GM19438 (cell line): ENCODE measurements at regions not wholly inside any gene's neighbourhood (a gene's known extent, or its start where the extent isn't known, plus 50 kb on each side); places are given as distances from the start of the nearest gene placed in this dataset.
"Not testable (repeated sequence)": the region's sequence is repeated elsewhere in the genome, so short reads cannot be mapped to it uniquely, and the experiment has no call there.

Source experiments
- ATAC-seq: cut with Tn5 transposase; IDR thresholded peaks from one replicate; pipeline ENCODE4 v1.9.1; 2021; ENCODE audit warnings: low read depth; ENCODE audit not compliant: unreplicated experiment

GRCh38 chr6:14874975-14875480 is 370.8 kb upstream of the JARID2 start:
- ATAC-seq: no peak

- peak; percentile 45 for ATAC-seq
Observed at GRCh38 chr6:14875481-14876063, 370.3 kb upstream of the JARID2 start.

- peak; percentile 64 for ATAC-seq
Observed at GRCh38 chr6:14876778-14877613, 368.9 kb upstream of the JARID2 start.

- ATAC-seq: no peak
Observed at GRCh38 chr6:14877758-14878157, 368.1 kb upstream of the JARID2 start.

- ATAC-seq: no peak
Observed at GRCh38 chr6:14880052-14880451, 365.8 kb upstream of the JARID2 start.

GRCh38 chr6:14880677-14881076 is 365.2 kb upstream of the JARID2 start:
- no peak for ATAC-seq

- ATAC-seq: no peak
Observed at GRCh38 chr6:14881398-14881797, 364.5 kb upstream of the JARID2 start.

- ATAC-seq: no peak
Observed at GRCh38 chr6:14882394-14883026, 363.4 kb upstream of the JARID2 start.

GRCh38 chr6:14883921-14884320 is 361.9 kb upstream of the JARID2 start:
- ATAC-seq: no peak

GRCh38 chr6:14885498-14885897 is 360.4 kb upstream of the JARID2 start:
- ATAC-seq: no peak

- no peak for ATAC-seq
Observed at GRCh38 chr6:14887181-14887580, 358.7 kb upstream of the JARID2 start.

GRCh38 chr6:14887986-14888574 is 357.8 kb upstream of the JARID2 start:
- no peak for ATAC-seq

GRCh38 chr6:14888575-14889000 is 357.3 kb upstream of the JARID2 start:
- no peak for ATAC-seq

GRCh38 chr6:14889188-14889587 is 356.7 kb upstream of the JARID2 start:
- ATAC-seq: no peak

- no peak for ATAC-seq
Observed at GRCh38 chr6:14889611-14890593, 356.0 kb upstream of the JARID2 start.

GRCh38 chr6:14891820-14892375 is 354.0 kb upstream of the JARID2 start:
- ATAC-seq: not testable (repeated sequence)

GRCh38 chr6:14894105-14894504 is 351.8 kb upstream of the JARID2 start:
- ATAC-seq: no peak

- no peak for ATAC-seq
Observed at GRCh38 chr6:14896475-14896874, 349.4 kb upstream of the JARID2 start.

- no peak for ATAC-seq
Observed at GRCh38 chr6:14897831-14898230, 348.0 kb upstream of the JARID2 start.

- ATAC-seq: not testable (repeated sequence)
Observed at GRCh38 chr6:14899441-14899840, 346.4 kb upstream of the JARID2 start.
